ENCODE measurements at regions not wholly inside any gene's neighbourhood (a gene's known extent, or its start where the extent isn't known, plus 50 kb on each side); places are given as distances from the start of the nearest gene placed in this dataset.
"Not testable (repeated sequence)": the region's sequence is repeated elsewhere in the genome, so short reads cannot be mapped to it uniquely, and the experiment has no call there.

GRCh38 chr5:101296477-101296876 lies 393.4 kb upstream of the ST8SIA4 start:
- no peak overlapping the region for H3K4me3 ChIP-seq (ENCODE audit: insufficient read length, low read depth)
- no peak for TF ChIP-seq ZNF274 (IDR thresholded peaks at IDR 0.05; ENCODE audit: low read depth, low read length)
- TF ChIP-seq YY1 (IDR thresholded peaks at IDR 0.05; ENCODE audit: insufficient read depth, insufficient read length): no peak
- TF ChIP-seq SUZ12 (IDR thresholded peaks at IDR 0.05; ENCODE audit: extremely low read depth, insufficient read depth, insufficient read length): no peak
- no peaks in the 10 kb centered on the region for H3K36me3 ChIP-seq (ENCODE audit: insufficient read depth, insufficient read length, low read length)
- no peaks in the 10 kb centered on the region for H3K9me3 ChIP-seq (ENCODE audit: insufficient read depth, low read length)
- no peak for DNase-seq (ENCODE audit: low read depth, low spot score)
- no peaks in the 10 kb centered on the region for H3K4me1 ChIP-seq (ENCODE audit: insufficient read depth, insufficient read length)
- H3K9ac ChIP-seq (ENCODE audit: insufficient read length, low read depth): no peak overlapping the region
- H3K27me3 ChIP-seq (ENCODE audit: insufficient read depth, insufficient read length): no peaks in the 10 kb centered on the region

DNA sequence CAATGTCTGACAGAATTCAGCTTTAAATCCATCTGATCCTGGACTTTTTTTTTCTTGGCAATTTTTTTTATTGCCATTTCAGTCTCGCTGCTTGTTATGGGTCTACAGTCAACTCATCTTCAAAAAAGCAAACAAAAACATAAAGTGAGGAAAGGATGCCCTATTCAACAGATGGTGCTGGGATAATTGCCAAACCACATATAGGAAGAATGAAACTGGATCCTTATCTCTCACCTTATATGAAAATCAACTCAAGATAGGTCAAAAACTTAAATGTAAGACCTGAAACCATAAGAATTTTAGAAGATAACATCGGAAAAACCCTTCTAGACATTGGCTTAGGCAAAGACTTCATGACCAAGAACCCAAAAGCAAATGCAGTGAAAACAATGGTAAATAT lies 389.1 kb upstream of the ST8SIA4 start:
- Histone ChIP-seq H3K27me3 (ENCODE audit: insufficient read depth, insufficient read length) (no peaks in the 10 kb centered on the region), H3K4me3 (ENCODE audit: insufficient read length, low read depth) (no peak overlapping the region), H3K9ac (ENCODE audit: insufficient read length, low read depth) (no peak overlapping the region), H3K36me3 (ENCODE audit: insufficient read depth, insufficient read length, low read length) (no peaks in the 10 kb centered on the region), H3K9me3 (ENCODE audit: insufficient read depth, low read length) (no peaks in the 10 kb centered on the region), H3K4me1 (ENCODE audit: insufficient read depth, insufficient read length) (no peaks in the 10 kb centered on the region)
- TF ChIP-seq SUZ12 (IDR thresholded peaks at IDR 0.05; ENCODE audit: extremely low read depth, insufficient read depth, insufficient read length) (no peak), YY1 (IDR thresholded peaks at IDR 0.05; ENCODE audit: insufficient read depth, insufficient read length) (no peak), ZNF274 (IDR thresholded peaks at IDR 0.05; ENCODE audit: low read depth, low read length) (no peak)
- no peak for DNase-seq (ENCODE audit: low read depth, low spot score)

DNA sequence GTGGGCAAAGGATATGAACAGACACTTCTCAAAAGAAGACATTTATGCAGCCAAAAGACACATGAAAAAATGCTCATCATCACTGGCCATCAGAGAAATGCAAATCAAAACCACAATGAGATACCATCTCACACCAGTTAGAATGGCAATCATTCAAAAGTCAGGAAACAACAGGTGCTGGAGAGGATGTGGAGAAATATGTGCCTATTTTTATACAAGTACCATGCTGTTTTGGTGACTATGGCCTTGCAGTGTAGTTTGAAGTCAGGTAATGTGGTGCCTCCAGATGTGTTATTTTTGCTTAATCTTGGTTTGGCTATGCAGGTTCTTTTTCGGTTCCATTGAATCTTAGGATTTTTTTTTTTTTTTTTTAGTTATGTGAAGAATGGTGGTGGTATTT lies 387.7 kb upstream of the ST8SIA4 start:
- not testable (repeated sequence) for H3K27me3 ChIP-seq (ENCODE audit: insufficient read depth, insufficient read length); H3K9ac ChIP-seq (ENCODE audit: insufficient read length, low read depth); H3K36me3 ChIP-seq (ENCODE audit: insufficient read depth, insufficient read length, low read length); H3K9me3 ChIP-seq (ENCODE audit: insufficient read depth, low read length); H3K4me1 ChIP-seq (ENCODE audit: insufficient read depth, insufficient read length); H3K4me3 ChIP-seq (ENCODE audit: insufficient read length, low read depth); DNase-seq (ENCODE audit: low read depth, low spot score)

- Histone ChIP-seq H3K4me1 (ENCODE audit: insufficient read depth, insufficient read length) (no peaks in the 10 kb centered on the region), H3K9me3 (ENCODE audit: insufficient read depth, low read length) (no peaks in the 10 kb centered on the region), H3K27me3 (ENCODE audit: insufficient read depth, insufficient read length) (no peaks in the 10 kb centered on the region), H3K36me3 (ENCODE audit: insufficient read depth, insufficient read length, low read length) (no peaks in the 10 kb centered on the region), H3K9ac (ENCODE audit: insufficient read length, low read depth) (no peak overlapping the region), H3K4me3 (ENCODE audit: insufficient read length, low read depth) (no peak overlapping the region)
- TF ChIP-seq SUZ12 (IDR thresholded peaks at IDR 0.05; ENCODE audit: extremely low read depth, insufficient read depth, insufficient read length): no peak
- TF ChIP-seq YY1 (IDR thresholded peaks at IDR 0.05; ENCODE audit: insufficient read depth, insufficient read length): no peak
- TF ChIP-seq ZNF274 (IDR thresholded peaks at IDR 0.05; ENCODE audit: low read depth, low read length): no peak
- no peak for DNase-seq (ENCODE audit: low read depth, low spot score)
Measured at GRCh38 chr5:101288633-101289032, 385.6 kb upstream of the ST8SIA4 start.

DNA sequence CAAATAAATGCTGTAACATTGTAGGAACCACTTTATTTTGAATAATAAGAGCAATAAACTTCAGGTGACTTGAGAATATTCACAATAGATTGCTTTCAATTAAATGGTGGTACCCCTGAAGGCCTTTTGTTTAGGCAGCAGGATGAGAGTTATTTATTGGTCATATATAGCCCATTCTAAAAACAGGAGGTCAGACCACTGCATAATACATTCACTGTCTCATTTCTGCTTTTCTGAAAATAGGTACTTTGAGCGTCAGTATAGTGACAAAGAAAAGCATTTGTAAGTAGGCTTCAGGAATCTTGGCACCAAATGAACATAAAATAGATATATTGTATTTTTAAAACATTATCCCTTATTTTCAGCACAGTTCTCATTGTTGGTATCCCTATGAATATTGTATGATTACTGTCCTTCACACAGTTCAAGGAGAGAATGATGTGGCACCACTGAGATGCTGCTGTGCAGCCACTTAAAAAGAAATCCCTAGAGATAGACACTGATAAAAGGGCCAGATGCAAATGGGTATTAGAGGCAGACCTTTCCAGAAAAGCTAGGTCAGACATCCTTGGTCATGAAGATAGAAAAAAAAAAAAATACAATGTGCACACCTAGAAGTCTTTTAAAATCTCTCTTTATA lies 381.8 kb upstream of the ST8SIA4 start:
- no peak for DNase-seq (ENCODE audit: low read depth, low spot score)
- Histone ChIP-seq H3K27me3 (ENCODE audit: insufficient read depth, insufficient read length) (no peaks in the 10 kb centered on the region), H3K9ac (ENCODE audit: insufficient read length, low read depth) (no peak overlapping the region), H3K36me3 (ENCODE audit: insufficient read depth, insufficient read length, low read length) (no peaks in the 10 kb centered on the region), H3K4me3 (ENCODE audit: insufficient read length, low read depth) (no peak overlapping the region), H3K4me1 (ENCODE audit: insufficient read depth, insufficient read length) (no peaks in the 10 kb centered on the region), H3K9me3 (ENCODE audit: insufficient read depth, low read length) (no peaks in the 10 kb centered on the region)
- no peak for TF ChIP-seq YY1 (IDR thresholded peaks at IDR 0.05; ENCODE audit: insufficient read depth, insufficient read length)
- TF ChIP-seq SUZ12 (IDR thresholded peaks at IDR 0.05; ENCODE audit: extremely low read depth, insufficient read depth, insufficient read length): no peak
- TF ChIP-seq ZNF274 (IDR thresholded peaks at IDR 0.05; ENCODE audit: low read depth, low read length): no peak

- not testable (repeated sequence) for H3K4me1 ChIP-seq (ENCODE audit: insufficient read depth, insufficient read length); H3K4me3 ChIP-seq (ENCODE audit: insufficient read length, low read depth); DNase-seq (ENCODE audit: low read depth, low spot score); H3K27me3 ChIP-seq (ENCODE audit: insufficient read depth, insufficient read length); H3K36me3 ChIP-seq (ENCODE audit: insufficient read depth, insufficient read length, low read length); H3K9me3 ChIP-seq (ENCODE audit: insufficient read depth, low read length); H3K9ac ChIP-seq (ENCODE audit: insufficient read length, low read depth)
Measured at GRCh38 chr5:101283938-101284337, 380.9 kb upstream of the ST8SIA4 start.

GRCh38 chr5:101278917-101279316 lies 375.8 kb upstream of the ST8SIA4 start:
- Histone ChIP-seq H3K4me1 (ENCODE audit: insufficient read depth, insufficient read length) (no peaks in the 10 kb centered on the region), H3K27me3 (ENCODE audit: insufficient read depth, insufficient read length) (no peaks in the 10 kb centered on the region), H3K9ac (ENCODE audit: insufficient read length, low read depth) (no peak overlapping the region), H3K36me3 (ENCODE audit: insufficient read depth, insufficient read length, low read length) (no peaks in the 10 kb centered on the region), H3K4me3 (ENCODE audit: insufficient read length, low read depth) (no peak overlapping the region), H3K9me3 (ENCODE audit: insufficient read depth, low read length) (no peaks in the 10 kb centered on the region)
- TF ChIP-seq YY1 (IDR thresholded peaks at IDR 0.05; ENCODE audit: insufficient read depth, insufficient read length) (no peak), ZNF274 (IDR thresholded peaks at IDR 0.05; ENCODE audit: low read depth, low read length) (no peak), SUZ12 (IDR thresholded peaks at IDR 0.05; ENCODE audit: extremely low read depth, insufficient read depth, insufficient read length) (no peak)
- no peak for DNase-seq (ENCODE audit: low read depth, low spot score)
